Esophagus squamous epithelium (tissue), 4 donors: ENCODE measurements at regions not wholly inside any gene's neighbourhood (a gene's known extent, or its start where the extent isn't known, plus 50 kb on each side); places are given as distances from the start of the nearest gene placed in this dataset.

Source experiments
- POLR2A ChIP-seq, 4 donors: fragments of 450-650 bp; IDR thresholded peaks; one replicate each; pipeline ENCODE4 v1.6.1; 2017; ENCODE audit warnings: antibody characterized with exemption in 4 of 4, mild to moderate bottlenecking in 4 of 4, moderate library complexity in 3 of 4
- TF ChIP-seq, protein P1 (sequence below), 6 experiments: fragments of 450-650 bp in 4 of 6; fragments of 200-600 bp in 2 of 6; sonication (generic) in 2 of 6; IDR thresholded peaks; one replicate each; pipeline ENCODE4 v1.5.1; 2016 to 2019; ENCODE audit warnings: antibody characterized with exemption in 6 of 6, mild to moderate bottlenecking in 4 of 6, moderate library complexity in 4 of 6

DNA sequence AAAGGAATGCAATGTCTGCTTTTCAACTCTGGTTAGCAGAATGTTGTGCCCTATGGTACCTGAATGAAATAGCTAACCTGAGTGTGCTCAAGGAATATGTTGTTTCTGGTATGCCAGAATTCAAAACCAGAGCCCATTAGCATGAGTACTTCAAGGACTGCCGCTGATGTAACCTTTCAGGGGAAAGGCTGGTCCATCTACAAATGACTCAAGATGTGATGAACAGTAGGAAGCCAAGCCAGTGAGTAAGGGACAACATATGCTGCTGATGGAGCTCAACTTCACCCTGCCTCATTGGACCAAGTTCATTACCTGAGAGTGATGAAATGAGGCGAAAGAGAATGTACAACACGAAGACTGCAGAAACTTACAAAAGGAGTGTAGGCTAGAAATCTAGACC is 95.7 kb upstream of the BMP2 start:
- TF ChIP-seq, protein P1, sequence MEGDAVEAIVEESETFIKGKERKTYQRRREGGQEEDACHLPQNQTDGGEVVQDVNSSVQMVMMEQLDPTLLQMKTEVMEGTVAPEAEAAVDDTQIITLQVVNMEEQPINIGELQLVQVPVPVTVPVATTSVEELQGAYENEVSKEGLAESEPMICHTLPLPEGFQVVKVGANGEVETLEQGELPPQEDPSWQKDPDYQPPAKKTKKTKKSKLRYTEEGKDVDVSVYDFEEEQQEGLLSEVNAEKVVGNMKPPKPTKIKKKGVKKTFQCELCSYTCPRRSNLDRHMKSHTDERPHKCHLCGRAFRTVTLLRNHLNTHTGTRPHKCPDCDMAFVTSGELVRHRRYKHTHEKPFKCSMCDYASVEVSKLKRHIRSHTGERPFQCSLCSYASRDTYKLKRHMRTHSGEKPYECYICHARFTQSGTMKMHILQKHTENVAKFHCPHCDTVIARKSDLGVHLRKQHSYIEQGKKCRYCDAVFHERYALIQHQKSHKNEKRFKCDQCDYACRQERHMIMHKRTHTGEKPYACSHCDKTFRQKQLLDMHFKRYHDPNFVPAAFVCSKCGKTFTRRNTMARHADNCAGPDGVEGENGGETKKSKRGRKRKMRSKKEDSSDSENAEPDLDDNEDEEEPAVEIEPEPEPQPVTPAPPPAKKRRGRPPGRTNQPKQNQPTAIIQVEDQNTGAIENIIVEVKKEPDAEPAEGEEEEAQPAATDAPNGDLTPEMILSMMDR (IDR thresholded peaks at IDR 0.05): no peak
- TF ChIP-seq POLR2A (IDR thresholded peaks at IDR 0.05): no peak
